ENCODE measurements at regions not wholly inside any gene's neighbourhood (a gene's known extent, or its start where the extent isn't known, plus 50 kb on each side); places are given as distances from the start of the nearest gene placed in this dataset.

GRCh38 chr3:94362393-94362792 is 299.5 kb downstream of the NSUN3 start:
- no peaks in the 10 kb centered on the region for H3K27me3 ChIP-seq (ENCODE audit: control insufficient read depth in 3 of 3, insufficient read depth in 3 of 3, low read depth in 1 of 3, low read length in 3 of 3)
- no peak overlapping the region for H2BK120ac ChIP-seq (ENCODE audit: low read depth, low read length)
- no peak for DNase-seq (ENCODE audit: low spot score)
- no peak overlapping the region for H2BK5ac ChIP-seq (ENCODE audit: low read length)
- H3K36me3 ChIP-seq (replicated peaks in 1 of 2; ENCODE audit: control insufficient read depth in 2 of 2, insufficient read depth in 2 of 2, low read length in 2 of 2) = no peaks in the 10 kb centered on the region
- H4K91ac ChIP-seq (ENCODE audit: low read depth, low read length, poor library complexity) = no peak overlapping the region
- H2BK12ac ChIP-seq (ENCODE audit: low read length) = no peak overlapping the region
- H3K9ac ChIP-seq (ENCODE audit: low read depth, low read length, poor library complexity) = no peak overlapping the region
- no peak overlapping the region for H4K8ac ChIP-seq (ENCODE audit: low read depth, low read length)
- H3K4me1 ChIP-seq (ENCODE audit: control insufficient read depth in 2 of 2, insufficient read depth in 1 of 2, low read depth in 1 of 2, low read length in 2 of 2) = peaks cover 2 to 9% of the 10 kb centered on the region in 2 donors
- no peaks in the 10 kb centered on the region for H3K9me3 ChIP-seq (replicated peaks in 1 of 2; ENCODE audit: control insufficient read depth in 2 of 2, insufficient read depth in 1 of 2, low read depth in 1 of 2, low read length in 2 of 2)
- H2AK5ac ChIP-seq (ENCODE audit: low read depth, low read length) = no peak overlapping the region
- H3K4me3 ChIP-seq (ENCODE audit: low read length in 2 of 2) = no peak overlapping the region
- peak overlapping the region; percentile 80 for H2AFZ ChIP-seq (ENCODE audit: low read length)
- H3K79me1 ChIP-seq (ENCODE audit: low read depth, low read length) = no peaks in the 10 kb centered on the region
- no peak overlapping the region for H3K14ac ChIP-seq (ENCODE audit: low read length)
- H3K4ac ChIP-seq (ENCODE audit: low read length) = no peak overlapping the region
- H2BK15ac ChIP-seq (ENCODE audit: low read length) = no peak overlapping the region
- no CpG with 5 or more reads among the region's 4 CpGs for WGBS, 2 donors (ENCODE audit: extremely low coverage in 2 of 2, insufficient read length in 2 of 2, insufficient replicate concordance in 1 of 2)
- H3K18ac ChIP-seq (ENCODE audit: low read length) = no peak overlapping the region
- H3K27ac ChIP-seq (replicated peaks; ENCODE audit: low read length) = no peak overlapping the region
- no peak overlapping the region for H3K23ac ChIP-seq (ENCODE audit: low read depth, low read length, poor library complexity)
- H3K4me2 ChIP-seq (ENCODE audit: insufficient read depth, low read length, poor library complexity, severe bottlenecking) = no peak overlapping the region

- Histone ChIP-seq H3K36me3 (replicated peaks in 1 of 2; ENCODE audit: control insufficient read depth in 2 of 2, insufficient read depth in 2 of 2, low read length in 2 of 2) (no peaks in the 10 kb centered on the region), H2AFZ (ENCODE audit: low read length) (no peak overlapping the region), H3K9ac (ENCODE audit: low read depth, low read length, poor library complexity) (no peak overlapping the region), H2BK12ac (ENCODE audit: low read length) (no peak overlapping the region), H3K4ac (ENCODE audit: low read length) (no peak overlapping the region), H3K18ac (ENCODE audit: low read length) (no peak overlapping the region), H3K27ac (replicated peaks; ENCODE audit: low read length) (no peak overlapping the region), H3K4me1 (ENCODE audit: control insufficient read depth in 2 of 2, insufficient read depth in 1 of 2, low read depth in 1 of 2, low read length in 2 of 2) (peaks cover under 1 to 6% of the 10 kb centered on the region in 2 donors), H3K14ac (ENCODE audit: low read length) (no peak overlapping the region), H2BK120ac (ENCODE audit: low read depth, low read length) (no peak overlapping the region), H3K27me3 (ENCODE audit: control insufficient read depth in 3 of 3, insufficient read depth in 3 of 3, low read depth in 1 of 3, low read length in 3 of 3) (no peaks in the 10 kb centered on the region), H2BK15ac (ENCODE audit: low read length) (no peak overlapping the region), H3K23ac (ENCODE audit: low read depth, low read length, poor library complexity) (no peak overlapping the region), H2AK5ac (ENCODE audit: low read depth, low read length) (no peak overlapping the region), H4K91ac (ENCODE audit: low read depth, low read length, poor library complexity) (no peak overlapping the region), H3K4me3 (ENCODE audit: low read length in 2 of 2) (no peak overlapping the region), H2BK5ac (ENCODE audit: low read length) (no peak overlapping the region), H3K4me2 (ENCODE audit: insufficient read depth, low read length, poor library complexity, severe bottlenecking) (no peak overlapping the region), H3K9me3 (replicated peaks in 1 of 2; ENCODE audit: control insufficient read depth in 2 of 2, insufficient read depth in 1 of 2, low read depth in 1 of 2, low read length in 2 of 2) (no peaks in the 10 kb centered on the region), H3K79me1 (ENCODE audit: low read depth, low read length) (no peaks in the 10 kb centered on the region), H4K8ac (ENCODE audit: low read depth, low read length) (no peak overlapping the region)
- no CpG with 5 or more reads among the region's 3 CpGs for WGBS, 2 donors (ENCODE audit: extremely low coverage in 2 of 2, insufficient read length in 2 of 2, insufficient replicate concordance in 1 of 2)
- no peak for DNase-seq (ENCODE audit: low spot score)
Observed at GRCh38 chr3:94365006-94365405, 302.1 kb downstream of the NSUN3 start.

GRCh38 chr3:94372026-94372425 is 309.2 kb downstream of the NSUN3 start:
- Histone ChIP-seq H4K8ac (ENCODE audit: low read depth, low read length) (no peak overlapping the region), H2AFZ (ENCODE audit: low read length) (no peak overlapping the region), H3K14ac (ENCODE audit: low read length) (no peak overlapping the region), H2BK12ac (ENCODE audit: low read length) (no peak overlapping the region), H3K79me1 (ENCODE audit: low read depth, low read length) (no peaks in the 10 kb centered on the region), H3K18ac (ENCODE audit: low read length) (no peak overlapping the region), H3K23ac (ENCODE audit: low read depth, low read length, poor library complexity) (no peak overlapping the region), H2BK120ac (ENCODE audit: low read depth, low read length) (no peak overlapping the region), H3K4me3 (ENCODE audit: low read length in 2 of 2) (no peak overlapping the region), H4K91ac (ENCODE audit: low read depth, low read length, poor library complexity) (no peak overlapping the region), H3K4me2 (ENCODE audit: insufficient read depth, low read length, poor library complexity, severe bottlenecking) (no peak overlapping the region), H3K4me1 (ENCODE audit: control insufficient read depth in 2 of 2, insufficient read depth in 1 of 2, low read depth in 1 of 2, low read length in 2 of 2) (peaks cover 0 to 5% of the 10 kb centered on the region in 2 donors), H2BK5ac (ENCODE audit: low read length) (no peak overlapping the region), H2BK15ac (ENCODE audit: low read length) (no peak overlapping the region), H3K4ac (ENCODE audit: low read length) (no peak overlapping the region), H3K27ac (replicated peaks; ENCODE audit: low read length) (no peak overlapping the region), H3K9me3 (replicated peaks in 1 of 2; ENCODE audit: control insufficient read depth in 2 of 2, insufficient read depth in 1 of 2, low read depth in 1 of 2, low read length in 2 of 2) (no peaks in the 10 kb centered on the region), H3K27me3 (ENCODE audit: control insufficient read depth in 3 of 3, insufficient read depth in 3 of 3, low read depth in 1 of 3, low read length in 3 of 3) (no peaks in the 10 kb centered on the region), H3K9ac (ENCODE audit: low read depth, low read length, poor library complexity) (no peak overlapping the region), H2AK5ac (ENCODE audit: low read depth, low read length) (no peak overlapping the region), H3K36me3 (replicated peaks in 1 of 2; ENCODE audit: control insufficient read depth in 2 of 2, insufficient read depth in 2 of 2, low read length in 2 of 2) (no peaks in the 10 kb centered on the region)
- DNase-seq (ENCODE audit: low spot score) = no peak

DNA sequence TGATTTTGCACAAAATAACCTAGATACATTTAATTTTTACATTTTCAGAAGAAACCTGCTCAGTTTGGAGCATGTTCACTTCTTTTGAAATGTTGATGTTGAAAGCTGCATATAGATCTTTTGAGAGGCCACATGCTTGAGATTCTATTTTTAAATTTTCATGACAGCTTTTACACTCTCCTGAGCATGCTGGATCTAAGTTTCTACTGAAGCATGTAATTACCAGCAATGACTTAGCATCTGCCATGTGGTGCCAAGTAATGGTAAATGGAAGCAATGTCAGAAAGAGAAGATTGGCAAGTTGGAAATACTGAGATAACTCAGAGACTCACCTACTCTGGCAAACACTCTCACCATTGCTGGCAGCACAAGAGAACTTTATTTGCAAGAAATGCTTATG is 310.6 kb downstream of the NSUN3 start:
- no peak overlapping the region for H3K14ac ChIP-seq (ENCODE audit: low read length)
- no peak overlapping the region for H2BK5ac ChIP-seq (ENCODE audit: low read length)
- H2AK5ac ChIP-seq (ENCODE audit: low read depth, low read length) = no peak overlapping the region
- no peak overlapping the region for H3K4ac ChIP-seq (ENCODE audit: low read length)
- H2AFZ ChIP-seq (ENCODE audit: low read length) = no peak overlapping the region
- H3K23ac ChIP-seq (ENCODE audit: low read depth, low read length, poor library complexity) = no peak overlapping the region
- H3K4me1 ChIP-seq (ENCODE audit: control insufficient read depth in 2 of 2, insufficient read depth in 1 of 2, low read depth in 1 of 2, low read length in 2 of 2) = peaks cover 0 to 5% of the 10 kb centered on the region in 2 donors
- H3K9ac ChIP-seq (ENCODE audit: low read depth, low read length, poor library complexity) = no peak overlapping the region
- no peak overlapping the region for H4K91ac ChIP-seq (ENCODE audit: low read depth, low read length, poor library complexity)
- no peak overlapping the region for H3K27ac ChIP-seq (replicated peaks; ENCODE audit: low read length)
- H2BK15ac ChIP-seq (ENCODE audit: low read length) = no peak overlapping the region
- no peak overlapping the region for H3K4me2 ChIP-seq (ENCODE audit: insufficient read depth, low read length, poor library complexity, severe bottlenecking)
- no peak overlapping the region for H3K4me3 ChIP-seq (ENCODE audit: low read length in 2 of 2)
- no peaks in the 10 kb centered on the region for H3K36me3 ChIP-seq (replicated peaks in 1 of 2; ENCODE audit: control insufficient read depth in 2 of 2, insufficient read depth in 2 of 2, low read length in 2 of 2)
- no peaks in the 10 kb centered on the region for H3K27me3 ChIP-seq (ENCODE audit: control insufficient read depth in 3 of 3, insufficient read depth in 3 of 3, low read depth in 1 of 3, low read length in 3 of 3)
- H3K18ac ChIP-seq (ENCODE audit: low read length) = no peak overlapping the region
- no peak overlapping the region for H2BK12ac ChIP-seq (ENCODE audit: low read length)
- DNase-seq (ENCODE audit: low spot score) = no peak
- no peak overlapping the region for H2BK120ac ChIP-seq (ENCODE audit: low read depth, low read length)
- H3K9me3 ChIP-seq (replicated peaks in 1 of 2; ENCODE audit: control insufficient read depth in 2 of 2, insufficient read depth in 1 of 2, low read depth in 1 of 2, low read length in 2 of 2) = no peaks in the 10 kb centered on the region
- H4K8ac ChIP-seq (ENCODE audit: low read depth, low read length) = no peak overlapping the region
- no peaks in the 10 kb centered on the region for H3K79me1 ChIP-seq (ENCODE audit: low read depth, low read length)

Measured in neuronal stem cell (in vitro differentiated cells).